Neural cell (in vitro differentiated cells): ENCODE measurements at regions not wholly inside any gene's neighbourhood (a gene's known extent, or its start where the extent isn't known, plus 50 kb on each side); places are given as distances from the start of the nearest gene placed in this dataset.

ENCODE experiments used
- CTCF ChIP-seq: fragments of 450-650 bp; IDR thresholded peaks from 2 replicates; pipeline ENCODE4 v1.5.1; 2014; ENCODE audit warnings: antibody characterized with exemption, mild to moderate bottlenecking, moderate library complexity; ENCODE audit not compliant: poor library complexity, severe bottlenecking
- EZH2 ChIP-seq: fragments of 200-600, 300-800 bp; shearing (Covaris generic), sonication (generic); IDR thresholded peaks from 2 replicates; pipeline ENCODE4 v1.6.1; 2014; ENCODE audit warnings: antibody characterized with exemption, low read length, borderline replicate concordance, mild to moderate bottlenecking; ENCODE audit not compliant: insufficient read depth, poor library complexity, severe bottlenecking
- MXI1 ChIP-seq: fragments of 450-650 bp; conservative IDR thresholded peaks from 2 replicates; pipeline ENCODE4 v1.6.1; 2014; ENCODE audit warnings: antibody characterized with exemption, mild to moderate bottlenecking; ENCODE audit not compliant: poor library complexity, severe bottlenecking
- TAF1 ChIP-seq: IDR thresholded peaks from 2 replicates; pipeline ENCODE4 v1.6.1; 2012; ENCODE audit warnings: low read depth

- TF ChIP-seq EZH2 (no peak), CTCF (no peak), MXI1 (no peak), TAF1 (no peak)
Observed at GRCh38 chr2:56754066-56754615, 570.4 kb downstream of the CCDC85A start.
